ENCODE measurements at regions not wholly inside any gene's neighbourhood (a gene's known extent, or its start where the extent isn't known, plus 50 kb on each side); places are given as distances from the start of the nearest gene placed in this dataset.

- intact Hi-C loops (cut with DNase I), result no loop called here
- DNase-seq, result no peak
These were observed 83.2 kb upstream of the GALNT5 start for GRCh38 chr2:157174321-157174720.

GRCh38 chr2:157176602-157177001, 80.9 kb upstream of the GALNT5 start:
- no peak for DNase-seq
- intact Hi-C loops (cut with DNase I), result no loop called here

GRCh38 chr2:157178874-157179273, 78.6 kb upstream of the GALNT5 start:
- intact Hi-C loops (cut with DNase I), result no loop called here
- DNase-seq, result no peak

GRCh38 chr2:157179324-157180105, 78.0 kb upstream of the GALNT5 start:
- DNase-seq, result no peak
- intact Hi-C loops (cut with DNase I), result no loop called here

GRCh38 chr2:157180359-157180758, 77.1 kb upstream of the GALNT5 start:
- no peak for DNase-seq
- intact Hi-C loops (cut with DNase I), result no loop called here

- DNase-seq, result no peak
- intact Hi-C loops (cut with DNase I), result no loop called here
These were observed 76.3 kb upstream of the GALNT5 start for GRCh38 chr2:157181234-157181633.

- intact Hi-C loops (cut with DNase I), result no loop called here
- DNase-seq, result peak in 4 of 10 donors; percentile 11 to 80 (median 50)
These were observed 75.2 kb upstream of the GALNT5 start for GRCh38 chr2:157182204-157182709.

- intact Hi-C loops (cut with DNase I), result no loop called here
- no peak for DNase-seq
These were observed 74.6 kb upstream of the GALNT5 start for GRCh38 chr2:157182834-157183396.

GRCh38 chr2:157184161-157184895, 73.2 kb upstream of the GALNT5 start:
- intact Hi-C loops (cut with DNase I), result no loop called here
- DNase-seq, result peak in 1 of 10 donors; percentile 63

- intact Hi-C loops (cut with DNase I), result no loop called here
- DNase-seq, result no peak
These were observed 71.9 kb upstream of the GALNT5 start for GRCh38 chr2:157185476-157186227.

GRCh38 chr2:157190151-157190550, 67.4 kb upstream of the GALNT5 start:
- DNase-seq, result no peak
- intact Hi-C loops (cut with DNase I), result loop anchor here (10.0 kb wide), 1 partner anchor 125 kb away; no protein-coding TSS in a partner anchor

- DNase-seq, result no peak
- intact Hi-C loops (cut with DNase I), result loop anchor here (10.0 kb wide), 1 partner anchor 126 kb away; no protein-coding TSS in a partner anchor
These were observed 66.3 kb upstream of the GALNT5 start for GRCh38 chr2:157191186-157191585.

GRCh38 chr2:157192445-157193423, 64.8 kb upstream of the GALNT5 start:
- intact Hi-C loops (cut with DNase I), result loop anchor here (10.0 kb wide), 1 partner anchor 128 kb away; no protein-coding TSS in a partner anchor

GRCh38 chr2:157193461-157193860, 64.0 kb upstream of the GALNT5 start:
- no peak for DNase-seq
- intact Hi-C loops (cut with DNase I), result loop anchor here (10.0 kb wide), 1 partner anchor 129 kb away; no protein-coding TSS in a partner anchor

More at GRCh38 chr2:157192445-157193423, 64.8 kb upstream of the GALNT5 start:
- no peak for DNase-seq

GRCh38 chr2:157194097-157194688, 63.3 kb upstream of the GALNT5 start:
- intact Hi-C loops (cut with DNase I), result loop anchor here (2.0 to 10.0 kb wide), 2 partner anchors 129 to 1821 kb away; no protein-coding TSS in a partner anchor
- DNase-seq, result no peak

GRCh38 chr2:157194844-157195243, 62.7 kb upstream of the GALNT5 start:
- intact Hi-C loops (cut with DNase I), result loop anchor here (2.0 to 10.0 kb wide), 2 partner anchors 130 to 1822 kb away; no protein-coding TSS in a partner anchor
- no peak for DNase-seq

GRCh38 chr2:157196956-157197355, 60.5 kb upstream of the GALNT5 start:
- intact Hi-C loops (cut with DNase I), result loop anchor here (10.0 kb wide), 1 partner anchor 132 kb away; no protein-coding TSS in a partner anchor
- no peak for DNase-seq

- intact Hi-C loops (cut with DNase I), result loop anchor here (10.0 kb wide), 1 partner anchor 133 kb away; no protein-coding TSS in a partner anchor
- DNase-seq, result no peak
These were observed 59.7 kb upstream of the GALNT5 start for GRCh38 chr2:157197848-157198247.

Data from posterior cingulate gyrus (tissue), 11 donors.